MM.1S (cell line): ENCODE measurements at regions not wholly inside any gene's neighbourhood (a gene's known extent, or its start where the extent isn't known, plus 50 kb on each side); places are given as distances from the start of the nearest gene placed in this dataset.

Experiments used
- DNase-seq: peaks from one replicate; pipeline ENCODE4 v3.0.0-alpha.2; 2015
- H2AFZ ChIP-seq: fragments of 300-600 bp; sonication (generic); 2 replicates; pipeline ENCODE4 v1.6.0; 2016; ENCODE audit warnings: antibody characterized with exemption, low read length
- H3F3A ChIP-seq: fragments of 300-600 bp; sonication (generic); 2 replicates; pipeline ENCODE4 v1.6.1; 2016; ENCODE audit warnings: mild to moderate bottlenecking, antibody characterized with exemption, low read length, moderate library complexity, mixed read lengths; ENCODE audit not compliant: insufficient read depth
- H3K27ac ChIP-seq: fragments of 300-600 bp; sonication (generic); 2 replicates; pipeline ENCODE4 v1.5.1; 2016; ENCODE audit warnings: mild to moderate bottlenecking, low read length
- H3K27me3 ChIP-seq: fragments of 300-600 bp; sonication (generic); replicated peaks from 2 replicates; pipeline ENCODE4 v1.6.0; 2016; ENCODE audit warnings: low read length; ENCODE audit not compliant: insufficient read depth
- H3K36me3 ChIP-seq: fragments of 300-600 bp; sonication (generic); replicated peaks from 2 replicates; pipeline ENCODE4 v1.6.1; 2016; ENCODE audit warnings: mild to moderate bottlenecking, low read length, mixed read lengths; ENCODE audit not compliant: insufficient read depth
- H3K4me1 ChIP-seq: fragments of 300-600 bp; sonication (generic); 2 replicates; pipeline ENCODE4 v1.6.1; 2016; ENCODE audit warnings: low read length, mixed read lengths
- H3K4me2 ChIP-seq: fragments of 300-600 bp; sonication (generic); 2 replicates; pipeline ENCODE4 v1.6.0; 2016; ENCODE audit warnings: low read depth, low read length
- H3K4me3 ChIP-seq: fragments of 300-600 bp; sonication (generic); 2 replicates; pipeline ENCODE4 v1.5.1; 2016; ENCODE audit warnings: low read length, mixed read lengths
- H3K79me2 ChIP-seq: fragments of 300-600 bp; sonication (generic); 2 replicates; pipeline ENCODE4 v1.6.1; 2016; ENCODE audit warnings: mixed run types, low read length, mixed read lengths
- H3K9ac ChIP-seq: fragments of 300-600 bp; sonication (generic); 2 replicates; pipeline ENCODE4 v1.6.1; 2016; ENCODE audit warnings: low read length, mixed read lengths
- H3K9me2 ChIP-seq: fragments of 300-600 bp; sonication (generic); replicated peaks from 2 replicates; pipeline ENCODE4 v1.6.1; 2016; ENCODE audit warnings: mild to moderate bottlenecking, low read length, mixed read lengths; ENCODE audit not compliant: insufficient read depth
- H3K9me3 ChIP-seq: fragments of 300-600 bp; sonication (generic); replicated peaks from 2 replicates; pipeline ENCODE4 v1.6.1; 2016; ENCODE audit warnings: mild to moderate bottlenecking, low read length, mixed read lengths; ENCODE audit not compliant: insufficient read depth
- H4K20me1 ChIP-seq: fragments of 300-600 bp; sonication (generic); 2 replicates; pipeline ENCODE4 v1.6.1; 2016; ENCODE audit warnings: mild to moderate bottlenecking, low read length, moderate library complexity, mixed read lengths; ENCODE audit not compliant: insufficient read depth
- EZH2 ChIP-seq: fragments of 300-600 bp; sonication (generic); optimal IDR thresholded peaks from 2 replicates; pipeline ENCODE3; 2017; ENCODE audit warnings: low read depth, mild to moderate bottlenecking, antibody characterized with exemption, low read length, mixed read lengths
- EZH2phosphoT487 ChIP-seq: fragments of 300-600 bp; sonication (generic); IDR thresholded peaks from 2 replicates; pipeline ENCODE4 v1.6.1; 2018; ENCODE audit warnings: antibody characterized with exemption, low read length
- TF ChIP-seq, protein P1 (sequence below): fragments of 300-600 bp; sonication (generic); IDR thresholded peaks from 2 replicates; pipeline ENCODE4 v1.5.1; 2016; ENCODE audit warnings: antibody characterized with exemption, low read length, mixed read lengths

- no peak overlapping the region for H3K4me2 ChIP-seq
- no peaks in the 10 kb centered on the region for H3F3A ChIP-seq
Observed at GRCh38 chr6:33882154-33882553, 78.4 kb upstream of the MLN start.

GRCh38 chr6:33880766-33881165 lies 77.0 kb upstream of the MLN start:
- no peaks in the 10 kb centered on the region for H3K4me1 ChIP-seq
- H3K27ac ChIP-seq = no peak overlapping the region
- H3K9me2 ChIP-seq = no peaks in the 10 kb centered on the region
- H3F3A ChIP-seq = no peaks in the 10 kb centered on the region
- TF ChIP-seq, protein P1, sequence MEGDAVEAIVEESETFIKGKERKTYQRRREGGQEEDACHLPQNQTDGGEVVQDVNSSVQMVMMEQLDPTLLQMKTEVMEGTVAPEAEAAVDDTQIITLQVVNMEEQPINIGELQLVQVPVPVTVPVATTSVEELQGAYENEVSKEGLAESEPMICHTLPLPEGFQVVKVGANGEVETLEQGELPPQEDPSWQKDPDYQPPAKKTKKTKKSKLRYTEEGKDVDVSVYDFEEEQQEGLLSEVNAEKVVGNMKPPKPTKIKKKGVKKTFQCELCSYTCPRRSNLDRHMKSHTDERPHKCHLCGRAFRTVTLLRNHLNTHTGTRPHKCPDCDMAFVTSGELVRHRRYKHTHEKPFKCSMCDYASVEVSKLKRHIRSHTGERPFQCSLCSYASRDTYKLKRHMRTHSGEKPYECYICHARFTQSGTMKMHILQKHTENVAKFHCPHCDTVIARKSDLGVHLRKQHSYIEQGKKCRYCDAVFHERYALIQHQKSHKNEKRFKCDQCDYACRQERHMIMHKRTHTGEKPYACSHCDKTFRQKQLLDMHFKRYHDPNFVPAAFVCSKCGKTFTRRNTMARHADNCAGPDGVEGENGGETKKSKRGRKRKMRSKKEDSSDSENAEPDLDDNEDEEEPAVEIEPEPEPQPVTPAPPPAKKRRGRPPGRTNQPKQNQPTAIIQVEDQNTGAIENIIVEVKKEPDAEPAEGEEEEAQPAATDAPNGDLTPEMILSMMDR = no peak
- TF ChIP-seq EZH2 = no peak
- TF ChIP-seq EZH2phosphoT487 = no peak
- no peaks in the 10 kb centered on the region for H3K9me3 ChIP-seq
- H3K27me3 ChIP-seq = peaks cover 10% of the 10 kb centered on the region
- H3K79me2 ChIP-seq = no peaks in the 10 kb centered on the region
- H3K36me3 ChIP-seq = no peaks in the 10 kb centered on the region
- no peaks in the 10 kb centered on the region for H4K20me1 ChIP-seq
- H3K9ac ChIP-seq = no peak overlapping the region
- no peak overlapping the region for H3K4me2 ChIP-seq
- H3K4me3 ChIP-seq = no peak overlapping the region
- no peak for DNase-seq
- no peak overlapping the region for H2AFZ ChIP-seq

More at GRCh38 chr6:33882154-33882553, 78.4 kb upstream of the MLN start:
- no peak overlapping the region for H3K27ac ChIP-seq
- no peak for TF ChIP-seq EZH2
- TF ChIP-seq, protein P1 = no peak
- no peak for TF ChIP-seq EZH2phosphoT487
- no peaks in the 10 kb centered on the region for H3K9me2 ChIP-seq
- H4K20me1 ChIP-seq = no peaks in the 10 kb centered on the region
- H3K79me2 ChIP-seq = no peaks in the 10 kb centered on the region
- no peak overlapping the region for H2AFZ ChIP-seq
- no peaks in the 10 kb centered on the region for H3K4me1 ChIP-seq
- no peak for DNase-seq
- no peaks in the 10 kb centered on the region for H3K9me3 ChIP-seq
- peaks cover 10% of the 10 kb centered on the region for H3K27me3 ChIP-seq
- H3K4me3 ChIP-seq = no peak overlapping the region
- H3K9ac ChIP-seq = no peak overlapping the region
- H3K36me3 ChIP-seq = no peaks in the 10 kb centered on the region

GRCh38 chr6:33880104-33880678 lies 76.4 kb upstream of the MLN start:
- Histone ChIP-seq H3K9ac (no peak overlapping the region), H3F3A (no peaks in the 10 kb centered on the region), H3K4me2 (no peak overlapping the region), H3K9me2 (no peaks in the 10 kb centered on the region), H3K27me3 (peaks cover 10% of the 10 kb centered on the region), H3K4me1 (no peaks in the 10 kb centered on the region), H3K36me3 (no peaks in the 10 kb centered on the region), H4K20me1 (no peaks in the 10 kb centered on the region), H3K79me2 (no peaks in the 10 kb centered on the region), H3K9me3 (no peaks in the 10 kb centered on the region), H3K4me3 (no peak overlapping the region), H3K27ac (no peak overlapping the region), H2AFZ (no peak overlapping the region)
- no peak for DNase-seq
- TF ChIP-seq, protein P1 = no peak
- no peak for TF ChIP-seq EZH2phosphoT487
- TF ChIP-seq EZH2 = no peak
